HG03064 (cell line): ENCODE measurements at regions not wholly inside any gene's neighbourhood (a gene's known extent, or its start where the extent isn't known, plus 50 kb on each side); places are given as distances from the start of the nearest gene placed in this dataset.
"Not testable (repeated sequence)": the region's sequence is repeated elsewhere in the genome, so short reads cannot be mapped to it uniquely, and the experiment has no call there.

Experiments
- ATAC-seq: cut with Tn5 transposase; IDR thresholded peaks from one replicate; pipeline ENCODE4 v1.9.1; 2021; ENCODE audit warnings: low read depth; ENCODE audit not compliant: unreplicated experiment

DNA sequence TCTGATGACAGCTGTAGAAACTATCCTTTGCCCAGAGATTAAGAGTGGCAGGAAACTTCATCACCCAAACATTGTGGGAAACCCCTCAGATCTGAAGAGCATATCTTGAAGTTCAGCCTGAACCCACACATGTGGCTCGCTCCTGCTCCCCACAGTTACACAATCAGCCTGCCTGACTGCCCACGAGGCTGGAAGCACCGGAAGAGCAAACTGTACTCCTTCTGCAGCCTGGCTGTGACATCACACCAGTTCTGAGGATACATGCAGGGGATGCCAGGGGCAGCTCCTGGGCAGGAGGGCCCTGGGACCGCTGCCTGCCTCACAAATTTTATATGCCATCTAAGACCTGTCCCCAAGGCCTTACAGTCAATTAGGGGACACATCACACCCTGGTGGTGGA lies 444.4 kb downstream of the BUD13 start:
- ATAC-seq: no peak

GRCh38 chr11:116326146-116326545 lies 446.6 kb downstream of the BUD13 start:
- no peak for ATAC-seq

GRCh38 chr11:116325247-116325646 lies 447.5 kb downstream of the BUD13 start:
- no peak for ATAC-seq

DNA sequence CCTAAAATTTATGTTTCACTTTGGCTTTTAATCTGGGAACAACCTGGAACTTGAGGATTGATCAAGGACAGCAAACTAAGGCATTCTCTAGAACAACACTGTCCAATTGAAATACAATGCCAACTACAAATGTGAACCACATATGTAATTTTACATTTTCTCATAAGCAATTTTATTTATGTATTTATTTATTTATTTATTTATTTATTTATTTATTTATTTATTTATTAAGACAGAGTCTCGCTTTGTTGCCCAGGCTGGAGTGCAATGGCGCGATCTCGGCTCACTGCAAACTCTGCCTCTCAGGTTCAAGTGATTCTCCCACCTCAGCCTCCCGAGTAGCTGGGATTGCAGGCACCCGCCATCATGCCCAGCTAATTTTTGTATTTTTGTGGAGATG lies 448.7 kb downstream of the BUD13 start:
- ATAC-seq: not testable (repeated sequence)

GRCh38 chr11:116317212-116317611 lies 455.6 kb downstream of the BUD13 start:
- ATAC-seq: no peak

DNA sequence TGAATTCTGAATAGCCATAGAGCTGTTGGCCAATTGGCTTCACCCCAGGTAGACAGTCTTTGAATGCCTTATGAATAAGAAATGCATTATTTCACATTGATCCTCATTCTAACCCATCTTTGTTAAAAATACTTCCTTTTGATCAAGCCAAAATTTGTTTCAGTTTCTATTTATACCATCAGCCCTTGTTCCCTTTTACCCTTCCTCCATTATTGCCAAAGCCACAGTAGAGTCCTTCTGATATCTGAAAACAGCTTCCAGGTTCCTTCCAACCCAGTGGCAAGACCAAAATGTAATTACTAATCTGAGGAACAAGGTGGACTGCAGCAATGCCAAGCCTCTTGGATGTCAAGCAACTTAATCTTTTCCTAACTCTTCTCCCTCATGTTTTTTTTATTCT lies 458.8 kb downstream of the BUD13 start:
- ATAC-seq: no peak

GRCh38 chr11:116312570-116313391 lies 460.0 kb downstream of the BUD13 start:
- ATAC-seq: no peak

- no peak for ATAC-seq
Observed at GRCh38 chr11:116311206-116311605, 461.6 kb downstream of the BUD13 start.

- no peak for ATAC-seq
Observed at GRCh38 chr11:116310698-116311097, 462.1 kb downstream of the BUD13 start.

DNA sequence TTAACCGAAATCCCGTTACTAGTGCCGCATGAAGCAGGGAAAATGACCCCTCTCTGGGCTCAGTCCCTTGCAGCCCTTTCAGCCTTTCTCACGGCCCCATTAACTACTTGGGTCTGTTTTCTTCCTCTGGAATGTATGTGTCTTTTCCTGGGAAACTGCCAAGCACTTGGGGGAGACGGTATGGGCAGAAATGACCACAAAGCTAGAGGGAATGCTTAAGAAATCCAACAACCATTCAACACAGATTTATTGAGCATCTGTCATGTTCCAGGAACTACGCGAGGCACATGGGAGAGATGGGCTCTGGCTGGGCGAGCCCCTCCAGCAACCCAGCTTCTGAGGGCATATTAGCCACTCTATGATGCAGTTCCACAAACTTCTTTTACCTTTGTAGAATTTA lies 462.6 kb downstream of the BUD13 start:
- ATAC-seq: no peak

DNA sequence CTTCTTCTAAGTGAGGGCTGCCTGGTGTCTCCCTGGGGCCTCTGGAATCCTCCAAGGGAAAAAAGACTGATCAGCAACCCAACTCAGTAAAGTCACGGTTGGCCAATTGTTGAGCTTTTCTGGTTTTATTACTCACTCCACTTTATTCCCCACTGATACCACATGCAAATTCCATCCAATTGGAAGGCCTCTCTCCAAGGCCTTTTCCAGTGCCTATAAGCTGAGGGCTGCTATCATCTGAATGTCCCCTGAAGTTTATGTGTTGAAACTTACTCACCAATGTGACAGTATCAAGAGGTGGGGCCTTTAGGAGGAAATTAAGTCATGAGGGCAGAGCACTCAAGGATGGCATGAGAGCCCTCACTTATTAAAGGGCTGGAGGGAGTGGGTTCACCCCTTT lies 463.3 kb downstream of the BUD13 start:
- ATAC-seq: no peak

- no peak for ATAC-seq
Observed at GRCh38 chr11:116302756-116303155, 470.0 kb downstream of the BUD13 start.

GRCh38 chr11:116301141-116301540 lies 471.6 kb downstream of the BUD13 start:
- ATAC-seq: no peak

DNA sequence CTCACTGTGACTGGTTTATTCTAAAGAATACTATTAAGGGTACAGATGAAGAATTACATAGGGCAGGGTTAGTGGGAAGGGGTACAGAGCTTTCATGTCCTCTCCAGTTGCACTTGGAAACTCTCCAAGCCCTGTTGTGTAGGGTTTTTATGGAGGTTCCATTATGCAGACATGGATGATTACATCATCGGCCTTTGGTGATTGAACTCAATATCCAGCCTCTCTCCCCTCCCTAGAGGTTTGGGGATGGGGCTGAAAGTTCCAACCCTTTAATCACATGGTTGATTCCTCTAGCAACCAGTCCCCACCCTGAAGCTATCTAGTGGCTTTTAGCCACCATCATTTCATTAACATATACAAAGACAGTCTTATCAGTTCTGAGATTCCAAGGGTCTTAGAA lies 472.6 kb downstream of the BUD13 start:
- ATAC-seq: no peak

- ATAC-seq: no peak
Observed at GRCh38 chr11:116294630-116295029, 478.2 kb downstream of the BUD13 start.

- no peak for ATAC-seq
Observed at GRCh38 chr11:116287866-116288265, 484.9 kb downstream of the BUD13 start.

GRCh38 chr11:116285026-116285425 lies 487.8 kb downstream of the BUD13 start:
- ATAC-seq: no peak

- ATAC-seq: no peak
Observed at GRCh38 chr11:116283300-116283699, 489.5 kb downstream of the BUD13 start.

GRCh38 chr11:116282481-116282880 lies 490.3 kb downstream of the BUD13 start:
- no peak for ATAC-seq

DNA sequence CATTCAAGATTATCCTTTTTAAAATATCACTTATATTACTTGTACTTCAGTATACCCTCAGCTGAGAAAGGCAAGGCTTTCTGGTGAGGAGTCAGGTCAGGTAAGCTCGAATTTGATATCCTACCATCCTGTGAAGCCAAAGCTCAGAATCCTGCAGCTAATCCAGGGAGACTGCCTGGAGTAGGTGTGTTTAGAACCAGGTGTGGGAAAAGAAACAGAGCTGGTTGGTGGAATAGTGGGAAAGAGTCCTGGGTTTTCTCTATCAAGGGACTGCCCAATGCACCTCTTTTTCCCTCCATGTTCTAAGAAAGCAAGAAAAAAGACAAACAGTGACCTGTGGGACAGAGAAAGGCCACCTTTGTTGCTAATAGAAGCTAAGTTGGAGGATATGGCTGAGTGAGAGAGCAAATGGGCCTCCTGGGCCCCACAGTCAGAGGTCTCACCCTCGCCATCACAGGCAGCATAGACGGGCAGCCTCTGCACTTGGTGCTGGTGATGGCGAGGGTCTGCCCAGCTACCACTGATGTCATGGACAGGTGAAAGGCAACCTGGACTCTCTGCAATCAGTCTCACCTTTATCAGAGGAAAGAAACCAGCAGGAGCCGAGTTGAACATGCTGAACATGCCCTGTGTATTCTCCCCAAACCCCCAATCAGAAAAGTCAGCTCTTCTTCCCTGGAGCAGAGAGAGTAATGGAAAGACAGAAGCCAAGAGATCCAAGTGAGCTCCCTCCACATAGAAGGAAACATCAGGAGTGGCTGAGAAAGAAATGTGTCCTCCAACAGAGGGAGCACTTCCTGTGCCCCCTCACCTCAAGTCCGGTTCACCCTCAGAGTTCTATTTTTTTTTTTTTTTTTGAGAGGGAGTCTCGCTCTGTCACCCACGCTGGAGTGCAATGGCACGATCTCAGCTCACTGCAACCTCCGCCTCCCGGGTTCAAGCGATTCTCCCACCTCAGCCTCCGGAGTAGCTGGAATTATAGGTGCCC lies 491.3 kb downstream of the BUD13 start:
- no peak for ATAC-seq

GRCh38 chr11:116279511-116279910 lies 493.3 kb downstream of the BUD13 start:
- no peak for ATAC-seq
